Lung microvascular endothelial cell (primary cell): ENCODE measurements at regions not wholly inside any gene's neighbourhood (a gene's known extent, or its start where the extent isn't known, plus 50 kb on each side); places are given as distances from the start of the nearest gene placed in this dataset.
"Not testable (repeated sequence)": the region's sequence is repeated elsewhere in the genome, so short reads cannot be mapped to it uniquely, and the experiment has no call there.

Source experiments
- DNase-seq, 2 donors: peaks; one replicate each; pipeline versions ENCODE4 v3.0.0 to v3.0.0-alpha.2; 2010; ENCODE audit warnings: low read depth in 2 of 2

DNA sequence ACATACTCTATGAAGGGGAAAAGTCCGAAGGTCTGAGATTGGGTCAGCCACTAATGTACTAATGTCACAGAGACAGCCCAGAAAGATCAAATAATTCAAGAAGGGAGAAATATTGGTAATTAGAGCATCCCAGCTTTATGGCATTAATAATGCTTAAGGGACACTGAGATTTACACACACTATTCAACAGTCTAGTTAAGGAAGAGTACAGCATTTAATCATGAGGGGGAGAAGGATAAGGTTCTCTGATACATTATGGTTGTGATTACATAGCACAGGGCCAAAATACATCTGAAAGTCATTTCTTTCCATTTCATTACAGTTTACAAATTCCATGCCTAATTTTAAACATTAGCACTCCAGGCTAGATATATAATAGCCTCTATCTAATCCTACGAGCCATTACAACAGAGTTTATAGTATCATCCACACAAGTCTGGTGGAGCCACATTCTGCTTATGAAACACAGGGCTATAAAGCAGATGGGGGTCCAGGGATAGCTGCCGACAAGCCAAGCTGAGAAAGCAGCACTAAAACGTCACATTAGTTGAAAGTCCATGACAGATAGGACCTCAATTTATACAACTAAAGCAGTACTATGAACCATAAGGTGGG, 108.0 kb upstream of the GRIA3 start:
- no peak for DNase-seq

DNA sequence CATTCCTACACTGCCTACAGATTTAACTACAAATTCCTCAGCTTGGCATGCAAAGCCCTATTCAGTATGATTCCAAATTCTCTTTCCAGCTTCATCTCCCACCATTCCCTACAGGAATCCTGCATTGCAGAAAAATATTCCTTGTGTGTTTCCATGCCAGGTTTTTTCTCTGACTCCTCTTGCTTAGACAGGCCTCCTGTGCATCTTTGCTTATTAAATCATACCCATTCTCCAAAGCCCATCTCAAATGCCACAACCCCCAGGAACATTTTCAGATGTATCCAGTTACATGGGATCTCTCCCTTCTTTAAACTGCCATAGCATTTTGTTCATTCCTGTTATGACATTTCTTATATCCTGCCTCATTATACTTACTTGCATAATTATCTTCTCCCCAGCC, 106.4 kb upstream of the GRIA3 start:
- no peak for DNase-seq

DNA sequence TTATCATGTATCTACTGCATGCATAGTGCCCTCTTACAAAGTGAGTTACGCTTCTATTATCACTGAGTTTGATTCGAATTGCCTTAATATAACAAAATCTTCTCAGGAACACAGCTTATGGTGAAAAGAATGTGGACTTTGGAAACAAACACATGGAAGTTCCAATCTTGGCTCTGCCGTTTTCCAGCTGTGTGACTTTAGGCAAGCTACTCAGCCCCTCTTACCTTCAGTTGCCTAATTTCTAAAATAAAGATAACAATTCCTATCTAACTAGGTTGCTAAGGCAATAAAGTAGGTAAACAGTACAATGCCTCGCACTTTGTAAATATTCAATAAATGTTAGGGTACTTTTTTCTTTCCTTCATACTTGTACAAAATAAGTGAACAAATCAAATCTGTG, 104.0 kb upstream of the GRIA3 start:
- no peak for DNase-seq

DNA sequence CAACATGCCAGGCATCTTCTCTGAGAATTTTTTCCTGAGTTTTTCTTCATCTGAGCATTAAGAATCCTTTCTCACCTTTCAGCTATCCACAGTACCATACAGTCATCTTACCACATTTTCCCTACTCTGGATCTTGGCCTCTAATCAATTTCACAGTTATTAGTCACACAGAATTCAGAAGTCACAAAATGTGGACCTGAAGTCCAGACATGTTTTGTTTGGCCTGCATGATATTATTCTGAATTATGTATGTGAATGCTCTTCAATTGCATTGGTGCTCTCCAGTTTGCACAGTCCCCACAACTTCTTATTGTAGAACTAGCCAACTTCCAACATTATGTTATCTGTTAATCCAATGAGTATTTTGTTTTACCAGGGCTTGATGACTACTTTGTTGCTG, 102.3 kb upstream of the GRIA3 start:
- no peak for DNase-seq

DNA sequence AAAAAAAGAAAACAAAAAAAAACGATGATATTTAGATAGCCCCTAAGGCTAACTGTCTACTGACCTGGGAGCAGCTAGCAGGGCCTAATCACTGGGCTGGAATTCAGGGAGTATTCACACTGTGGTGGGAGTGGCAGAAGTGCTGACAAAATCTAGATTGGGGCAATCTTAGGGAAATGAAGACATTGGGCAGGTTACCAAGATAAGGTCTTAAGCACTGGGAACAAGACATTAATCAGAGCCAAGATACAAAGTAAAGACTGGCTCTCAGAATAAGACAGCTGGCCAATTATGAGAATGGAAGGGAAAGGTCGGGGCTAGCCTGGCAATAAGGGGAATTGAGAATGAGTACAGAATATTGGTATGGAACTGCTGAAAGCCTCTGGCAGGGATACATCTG, 100.2 kb upstream of the GRIA3 start:
- no peak for DNase-seq

DNA sequence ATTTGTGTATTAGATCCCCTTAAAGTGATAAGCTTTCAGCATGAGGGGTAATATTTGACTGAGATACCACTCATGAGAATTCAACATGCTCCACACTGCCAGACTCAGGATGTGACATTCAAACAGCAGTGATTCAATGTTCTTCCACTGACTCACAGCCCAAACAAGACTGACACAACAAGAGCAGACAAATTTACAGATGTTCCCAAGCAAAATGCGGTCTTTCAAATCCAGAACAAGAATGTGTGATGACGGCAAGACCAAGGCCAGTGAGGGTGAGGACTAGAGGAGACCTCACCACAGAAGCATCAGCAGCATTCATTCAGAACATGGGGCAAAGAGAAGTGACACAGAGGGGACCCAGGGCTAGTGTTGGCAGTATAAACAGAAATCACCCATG, 99.3 kb upstream of the GRIA3 start:
- DNase-seq = no peak

DNA sequence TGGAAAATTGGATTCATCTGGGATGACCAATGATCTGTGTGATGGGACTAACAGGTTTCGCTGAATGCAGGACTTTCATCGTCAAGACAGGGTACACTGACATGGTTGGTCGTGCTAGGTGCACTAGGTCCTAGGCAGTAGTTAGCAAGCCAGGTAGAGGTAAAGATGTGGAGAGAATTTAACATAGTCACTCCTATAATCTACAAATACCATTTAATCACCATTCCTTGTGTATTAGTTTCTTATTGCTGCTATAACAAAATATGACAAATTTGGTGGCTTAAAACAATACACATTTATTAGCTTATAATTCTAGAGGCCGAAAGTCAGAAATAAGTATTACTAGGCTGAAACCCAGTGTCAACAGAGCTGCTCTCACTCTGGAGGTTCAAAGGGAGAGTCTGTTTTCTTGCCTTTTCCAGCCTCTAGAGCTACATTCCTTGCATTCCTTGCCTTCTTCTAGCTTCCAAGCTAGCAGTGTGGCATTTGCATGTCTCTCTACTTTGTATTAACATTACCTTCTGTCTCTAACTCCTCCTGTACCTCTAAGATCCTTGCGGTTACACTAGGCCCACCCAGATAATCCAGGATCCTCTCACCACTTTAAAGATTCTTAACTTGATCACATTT, 98.7 kb upstream of the GRIA3 start:
- no peak for DNase-seq

DNA sequence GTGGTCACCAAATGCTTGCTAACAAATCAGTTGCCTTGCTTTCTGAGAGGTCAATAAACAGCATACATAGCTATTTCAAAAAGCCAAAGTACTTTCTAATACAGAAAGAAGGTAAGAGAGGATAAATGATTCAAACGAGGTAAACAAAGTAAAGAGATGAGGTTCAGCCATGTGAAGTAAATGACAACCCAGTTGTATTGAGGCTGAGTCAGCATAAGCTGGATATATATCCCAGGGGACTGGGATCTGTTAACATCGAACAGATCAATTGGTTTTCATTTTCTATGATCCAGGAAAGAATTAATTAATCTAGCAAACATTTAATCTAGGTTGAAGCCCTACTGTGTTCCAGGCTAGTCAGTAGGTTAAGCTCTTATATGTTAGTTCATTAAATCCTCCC, 97.3 kb upstream of the GRIA3 start:
- DNase-seq = no peak

DNA sequence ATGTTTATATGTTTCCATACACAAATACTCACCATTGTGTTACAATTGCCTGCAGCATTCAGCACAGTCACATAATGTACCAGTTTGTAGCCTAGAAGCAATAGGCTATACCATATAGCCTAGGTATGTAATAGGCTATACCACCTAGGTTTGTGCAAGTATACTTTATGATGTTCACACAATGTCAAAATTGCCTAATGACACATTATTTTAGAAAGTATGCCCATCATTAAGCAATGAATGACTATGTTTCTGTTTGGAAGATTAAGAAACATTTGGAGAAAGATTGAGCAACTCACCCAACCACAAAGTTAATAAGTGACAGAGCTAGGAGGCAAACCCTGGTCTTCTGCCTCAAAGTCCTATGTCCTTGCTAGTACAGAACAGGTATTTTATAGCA, 96.8 kb upstream of the GRIA3 start:
- no peak for DNase-seq

DNA sequence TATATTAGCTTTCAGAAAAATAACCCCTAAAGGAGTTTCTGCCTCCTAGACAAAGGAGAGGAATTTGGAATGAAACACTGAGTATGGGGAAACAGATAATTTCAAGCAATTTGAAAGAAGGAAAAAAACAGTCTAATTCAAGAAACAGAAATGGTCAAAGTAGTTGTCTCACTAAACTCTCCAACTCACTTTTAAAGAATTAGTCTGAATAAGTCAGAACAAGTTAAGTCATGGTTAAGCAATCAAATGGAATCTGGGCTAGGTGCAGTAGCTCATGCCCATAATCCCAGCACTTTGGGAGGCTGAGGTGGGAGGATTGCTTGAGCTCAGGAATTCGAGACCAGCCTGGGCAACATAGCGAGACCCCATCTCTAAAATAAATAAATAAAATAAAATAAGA, 95.7 kb upstream of the GRIA3 start:
- DNase-seq = no peak

DNA sequence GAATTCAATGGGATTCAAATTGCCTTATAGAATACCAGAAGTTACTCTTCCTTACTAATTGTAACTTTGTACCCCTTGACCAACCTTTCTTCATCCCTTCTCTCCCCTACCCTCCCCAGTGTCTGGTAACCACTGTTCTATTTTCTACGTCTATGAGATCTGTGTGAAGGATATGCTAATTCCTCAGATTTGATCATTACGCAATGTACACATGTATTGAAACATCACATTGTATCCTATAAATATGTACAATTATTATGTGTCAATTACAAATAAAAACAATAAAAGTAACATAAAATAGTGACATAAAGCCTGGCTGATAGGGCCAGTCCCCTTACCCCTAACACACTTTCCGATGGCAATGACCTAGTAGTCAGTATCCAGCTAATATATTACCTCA, 95.1 kb upstream of the GRIA3 start:
- DNase-seq = no peak

DNA sequence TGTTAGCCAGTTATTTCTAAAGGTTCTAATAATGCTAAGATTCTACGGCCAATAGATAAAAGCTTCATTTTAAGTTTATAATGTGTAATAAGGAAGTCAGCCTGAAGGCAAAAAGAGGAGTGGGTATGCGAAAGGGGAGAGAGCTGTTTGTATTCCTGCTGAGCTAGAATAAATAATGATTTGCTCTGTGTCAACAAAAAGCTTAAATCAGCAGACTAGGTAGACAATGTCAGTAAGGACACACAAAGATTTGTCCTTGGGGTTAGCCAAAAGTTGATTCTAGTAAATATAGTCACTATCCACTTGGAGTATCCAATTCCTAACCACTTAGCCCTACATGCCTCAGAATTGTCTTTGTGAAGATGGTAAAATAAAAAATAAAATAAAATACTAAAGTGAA, 90.3 kb upstream of the GRIA3 start:
- DNase-seq = no peak

DNA sequence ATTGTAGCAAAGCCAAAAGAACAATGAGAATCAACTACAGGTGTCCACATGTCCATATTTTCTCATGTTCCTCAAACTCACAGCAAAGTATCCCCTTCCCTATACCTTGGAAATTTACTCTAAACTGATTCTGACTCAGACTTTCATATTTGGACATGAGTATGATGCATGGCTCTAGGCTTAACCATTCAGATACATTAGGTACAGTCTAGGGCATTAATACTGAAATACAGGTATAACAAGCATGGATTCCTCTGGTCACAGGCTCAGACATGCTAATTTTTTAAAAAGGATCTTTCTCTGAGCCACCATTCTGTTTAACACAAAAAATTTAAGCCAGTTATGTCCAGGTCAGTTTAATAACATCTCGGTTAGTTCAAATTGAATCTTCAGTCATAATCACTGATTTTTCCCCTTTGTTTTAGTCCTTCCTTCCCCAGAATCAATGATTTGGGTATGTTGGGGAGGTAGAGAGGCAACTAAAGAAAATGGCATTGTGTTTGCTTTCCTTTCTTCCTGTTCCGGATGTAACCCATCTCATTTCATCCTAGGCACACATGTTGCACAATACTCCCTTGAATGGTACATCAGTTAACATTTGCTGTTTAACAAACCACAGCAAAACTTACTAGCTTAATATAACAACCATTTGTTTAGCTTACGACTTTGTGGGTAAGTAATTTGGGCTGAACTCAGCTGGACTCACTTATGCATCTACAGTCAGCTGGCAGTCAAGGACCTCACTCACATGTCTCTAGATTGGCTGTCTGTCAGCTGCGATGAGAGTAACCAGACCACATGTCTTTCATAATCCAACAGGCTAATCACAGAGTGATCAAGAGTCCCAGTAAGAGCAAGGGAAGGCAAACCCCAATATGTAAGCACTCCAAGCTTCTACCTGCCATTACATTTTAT, 75.3 kb upstream of the GRIA3 start:
- no peak for DNase-seq

DNA sequence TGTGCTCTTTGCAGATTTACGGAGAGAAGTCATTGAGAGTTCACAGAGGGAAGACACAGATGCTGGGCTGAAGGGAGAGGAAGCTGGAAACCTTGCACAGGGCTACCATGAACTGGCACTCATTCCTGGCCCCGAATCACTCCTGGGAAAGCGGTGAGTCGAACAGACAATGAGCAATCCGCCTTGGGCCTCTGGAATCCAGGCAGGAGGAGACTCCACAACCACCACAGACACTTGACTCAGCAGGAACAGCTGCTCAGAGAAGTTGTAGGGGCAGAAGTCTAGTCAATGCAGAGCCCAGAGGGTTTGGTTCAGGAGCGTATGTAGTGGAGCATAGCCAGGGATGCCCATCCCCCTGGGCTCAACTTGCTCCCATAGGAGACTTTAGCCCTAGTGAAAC, 62.8 kb upstream of the GRIA3 start:
- DNase-seq = no peak

DNA sequence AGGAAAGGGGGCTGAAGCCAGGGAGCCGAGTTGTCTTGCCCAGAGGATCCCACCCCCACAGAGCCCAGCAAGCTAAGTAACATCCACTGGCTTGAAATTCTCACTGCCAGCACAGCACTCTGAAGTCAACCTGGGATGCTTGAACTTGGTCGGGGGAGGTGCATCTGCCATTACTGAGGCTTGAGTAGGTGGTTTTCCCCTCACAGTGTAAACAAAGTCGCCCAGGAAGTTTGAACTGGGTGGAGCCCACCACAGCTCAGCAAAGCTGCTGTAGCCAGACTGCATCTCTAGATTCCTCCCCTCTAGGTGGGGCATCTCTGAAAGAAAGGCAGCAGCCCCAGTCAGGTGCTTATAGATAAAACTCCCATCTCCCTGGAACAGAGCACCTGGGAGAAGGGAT, 54.3 kb upstream of the GRIA3 start:
- DNase-seq = not testable (repeated sequence)
